Tibial nerve (tissue), 4 donors: ENCODE measurements at regions not wholly inside any gene's neighbourhood (a gene's known extent, or its start where the extent isn't known, plus 50 kb on each side); places are given as distances from the start of the nearest gene placed in this dataset.

Experiments
- CTCF ChIP-seq, 5 experiments: fragments of 200-600 bp in 3 of 5; fragments of 450-650 bp in 2 of 5; sonication (generic) in 3 of 5; IDR thresholded peaks; one replicate each; pipeline ENCODE4 v1.5.1; 2016 to 2019; ENCODE audit warnings: antibody characterized with exemption in 5 of 5, mild to moderate bottlenecking in 3 of 5, moderate library complexity in 2 of 5
- EP300 ChIP-seq, 2 donors: sonication (generic); formaldehyde crosslinking; IDR thresholded peaks; one replicate each; pipeline ENCODE4 v1.6.1; 2017; ENCODE audit warnings: antibody characterized with exemption in 2 of 2, mild to moderate bottlenecking in 1 of 2
- POLR2A ChIP-seq, 2 donors: fragments of 450-650 bp; IDR thresholded peaks; one replicate each; pipeline ENCODE4 v1.6.1; 2017; ENCODE audit warnings: antibody characterized with exemption in 2 of 2, mild to moderate bottlenecking in 2 of 2, moderate library complexity in 2 of 2

- no peak for TF ChIP-seq CTCF (IDR thresholded peaks at IDR 0.05)
- no peak for TF ChIP-seq POLR2A (IDR thresholded peaks at IDR 0.05)
- TF ChIP-seq EP300 (IDR thresholded peaks at IDR 0.05): no peak
Measured at GRCh38 chr9:85151162-85151561, 481.6 kb downstream of the NTRK2 start.
